HG03521 (cell line): ENCODE measurements at regions not wholly inside any gene's neighbourhood (a gene's known extent, or its start where the extent isn't known, plus 50 kb on each side); places are given as distances from the start of the nearest gene placed in this dataset.
"Not testable (repeated sequence)": the region's sequence is repeated elsewhere in the genome, so short reads cannot be mapped to it uniquely, and the experiment has no call there.

Experiments used
- ATAC-seq: cut with Tn5 transposase; IDR thresholded peaks from one replicate; pipeline ENCODE4 v1.9.1; 2021; ENCODE audit warnings: mild to moderate bottlenecking, moderate library complexity; ENCODE audit not compliant: unreplicated experiment

- ATAC-seq = no peak
Measured at GRCh38 chr3:67981077-67981476, 326.7 kb upstream of the SUCLG2 start.

GRCh38 chr3:67979342-67979741 is 324.9 kb upstream of the SUCLG2 start:
- ATAC-seq = no peak

- no peak for ATAC-seq
Measured at GRCh38 chr3:67977762-67978161, 323.4 kb upstream of the SUCLG2 start.

GRCh38 chr3:67976663-67977062 is 322.3 kb upstream of the SUCLG2 start:
- no peak for ATAC-seq

- ATAC-seq = no peak
Measured at GRCh38 chr3:67964596-67964995, 310.2 kb upstream of the SUCLG2 start.

- ATAC-seq = no peak
Measured at GRCh38 chr3:67957268-67957667, 302.9 kb upstream of the SUCLG2 start.

GRCh38 chr3:67947808-67948508 is 293.5 kb upstream of the SUCLG2 start:
- ATAC-seq = no peak

- no peak for ATAC-seq
Measured at GRCh38 chr3:67946436-67946835, 292.0 kb upstream of the SUCLG2 start.

GRCh38 chr3:67943546-67943945 is 289.1 kb upstream of the SUCLG2 start:
- no peak for ATAC-seq

GRCh38 chr3:67941433-67942030 is 287.1 kb upstream of the SUCLG2 start:
- ATAC-seq = no peak

GRCh38 chr3:67940210-67940952 is 286.0 kb upstream of the SUCLG2 start:
- ATAC-seq = no peak

- ATAC-seq = no peak
Measured at GRCh38 chr3:67937498-67938118, 283.2 kb upstream of the SUCLG2 start.

- not testable (repeated sequence) for ATAC-seq
Measured at GRCh38 chr3:67930394-67930793, 276.0 kb upstream of the SUCLG2 start.

GRCh38 chr3:67923796-67924195 is 269.4 kb upstream of the SUCLG2 start:
- ATAC-seq = no peak

- ATAC-seq = no peak
Measured at GRCh38 chr3:67920969-67921368, 266.6 kb upstream of the SUCLG2 start.

GRCh38 chr3:67920311-67920710 is 265.9 kb upstream of the SUCLG2 start:
- no peak for ATAC-seq

- no peak for ATAC-seq
Measured at GRCh38 chr3:67916353-67916752, 261.9 kb upstream of the SUCLG2 start.

- no peak for ATAC-seq
Measured at GRCh38 chr3:67907735-67908134, 253.3 kb upstream of the SUCLG2 start.

GRCh38 chr3:67906261-67906660 is 251.8 kb upstream of the SUCLG2 start:
- ATAC-seq = no peak

GRCh38 chr3:67901681-67902080 is 247.3 kb upstream of the SUCLG2 start:
- ATAC-seq = no peak

GRCh38 chr3:67898916-67899315 is 244.5 kb upstream of the SUCLG2 start:
- ATAC-seq = no peak
